Omental fat pad (tissue), 3 donors: ENCODE measurements at regions not wholly inside any gene's neighbourhood (a gene's known extent, or its start where the extent isn't known, plus 50 kb on each side); places are given as distances from the start of the nearest gene placed in this dataset.

ENCODE experiments used
- ATAC-seq: fragments of 150-250 bp; one replicate; pipeline ENCODE4 v1.9.1; 2016; ENCODE audit warnings: mild to moderate bottlenecking, moderate library complexity; ENCODE audit not compliant: low FRiP score
- DNase-seq: peaks from one replicate; pipeline ENCODE4 v3.0.0-alpha.2; 2019; ENCODE audit warnings: low spot score
- CTCF ChIP-seq, 3 donors: fragments of 450-650 bp; IDR thresholded peaks; one replicate each; pipeline ENCODE4 v1.5.1; 2016 to 2017; ENCODE audit warnings: antibody characterized with exemption in 3 of 3, mild to moderate bottlenecking in 3 of 3, moderate library complexity in 2 of 3

- TF ChIP-seq CTCF (IDR thresholded peaks at IDR 0.05): no peak
- ATAC-seq: no peak
- DNase-seq: no peak
These were observed 66.0 kb upstream of the PAX6 start for GRCh38 chr11:31877083-31877482.

GRCh38 chr11:31875866-31876560 lies 64.9 kb upstream of the PAX6 start:
- DNase-seq (no peak), ATAC-seq (no peak)
- TF ChIP-seq CTCF (IDR thresholded peaks at IDR 0.05): no peak

GRCh38 chr11:31874631-31875191 lies 63.6 kb upstream of the PAX6 start:
- no peak for TF ChIP-seq CTCF (IDR thresholded peaks at IDR 0.05)
- no peak for ATAC-seq
- no peak for DNase-seq

- DNase-seq: no peak
- no peak for ATAC-seq
- no peak for TF ChIP-seq CTCF (IDR thresholded peaks at IDR 0.05)
These were observed 62.0 kb upstream of the PAX6 start for GRCh38 chr11:31873124-31873523.

GRCh38 chr11:31872076-31872443 lies 60.9 kb upstream of the PAX6 start:
- ATAC-seq: no peak
- no peak for TF ChIP-seq CTCF (IDR thresholded peaks at IDR 0.05)
- no peak for DNase-seq

- TF ChIP-seq CTCF (IDR thresholded peaks at IDR 0.05): no peak
- ATAC-seq (no peak), DNase-seq (no peak)
These were observed 60.4 kb upstream of the PAX6 start for GRCh38 chr11:31871310-31872075.
